PC-3 (cell line): ENCODE measurements at regions not wholly inside any gene's neighbourhood (a gene's known extent, or its start where the extent isn't known, plus 50 kb on each side); places are given as distances from the start of the nearest gene placed in this dataset.

Experiments used
- ATAC-seq: fragments of 200-7000 bp; cut with Tn5 transposase; 2 replicates; pipeline ENCODE4 v1.9.1; 2020; ENCODE audit warnings: mild to moderate bottlenecking, moderate library complexity
- BruUV-seq: library from RNA; stranded (reverse); fragments of 400-500 nt; replicated peaks from 2 replicates; lab custom pipeline; 2021; lab: Mats Ljungman, UMichigan
- CTCF ChIA-PET: fragments of 300-600 bp; sonication (Branson Sonifier 250); formaldehyde crosslinking; loops from one replicate; lab custom pipeline; 2022; ENCODE audit warnings: antibody characterized with exemption; lab: Charles Lee
- POLR2A ChIA-PET: fragments of 300-600 bp; sonication (Branson Sonifier 250); formaldehyde crosslinking; loops from one replicate; lab custom pipeline; 2022; ENCODE audit warnings: antibody characterized with exemption; ENCODE audit not compliant: unreplicated experiment; lab: Charles Lee
- DNase-seq: peaks from one replicate; pipeline ENCODE4 v3.0.0-alpha.2; 2015
- H2AFZ ChIP-seq: fragments of 300-600 bp; sonication (generic); 2 replicates; pipeline ENCODE4 v1.6.0; 2016; ENCODE audit warnings: antibody characterized with exemption, low read length
- H3F3A ChIP-seq: fragments of 300-600 bp; sonication (generic); one replicate; pipeline ENCODE4 v1.6.0; 2017; ENCODE audit warnings: antibody characterized with exemption, low read length, control low read depth, mild to moderate bottlenecking; ENCODE audit not compliant: unreplicated experiment
- H3K27ac ChIP-seq: fragments of 300-600 bp; sonication (generic); 2 replicates; pipeline ENCODE4 v1.5.1; 2016; ENCODE audit warnings: mild to moderate bottlenecking, low read length
- H3K27me3 ChIP-seq: fragments of 300-600 bp; sonication (generic); 2 replicates; pipeline ENCODE4 v1.6.1; 2016; ENCODE audit warnings: low read length, mixed read lengths
- H3K36me3 ChIP-seq: fragments of 300-600 bp; sonication (generic); 2 replicates; pipeline ENCODE4 v1.6.1; 2016; ENCODE audit warnings: low read depth, mixed run types, low read length, mixed read lengths
- H3K4me1 ChIP-seq: fragments of 300-600 bp; sonication (generic); 2 replicates; pipeline ENCODE4 v1.5.1; 2016; ENCODE audit warnings: low read length; ENCODE audit not compliant: insufficient read depth
- H3K4me2 ChIP-seq: fragments of 300-600 bp; sonication (generic); 2 replicates; pipeline ENCODE4 v1.6.0; 2016; ENCODE audit warnings: low read length
- H3K4me3 ChIP-seq: fragments of 300-600 bp; sonication (generic); 2 replicates; pipeline ENCODE4 v1.5.1; 2016; ENCODE audit warnings: mild to moderate bottlenecking, low read length, mixed read lengths
- H3K79me2 ChIP-seq: fragments of 300-600 bp; sonication (generic); 2 replicates; pipeline ENCODE4 v1.6.1; 2017; ENCODE audit warnings: low read length, mixed read lengths
- H3K9ac ChIP-seq: fragments of 300-600 bp; sonication (generic); 2 replicates; pipeline ENCODE4 v1.6.0; 2016; ENCODE audit warnings: mild to moderate bottlenecking, low read length
- H3K9me2 ChIP-seq: fragments of 300-600 bp; sonication (generic); replicated peaks from 2 replicates; pipeline ENCODE4 v1.6.1; 2016; ENCODE audit warnings: mixed run types, low read length, mixed read lengths
- H3K9me3 ChIP-seq: fragments of 300-600 bp; sonication (generic); 2 replicates; pipeline ENCODE4 v1.6.1; 2016; ENCODE audit warnings: low read length, mixed read lengths
- H4K20me1 ChIP-seq: fragments of 300-600 bp; sonication (generic); 2 replicates; pipeline ENCODE4 v1.6.1; 2016; ENCODE audit warnings: low read length, mixed read lengths
- EZH2 ChIP-seq: fragments of 300-600 bp; sonication (generic); IDR thresholded peaks from one replicate; pipeline ENCODE4 v1.6.1; 2017; ENCODE audit warnings: antibody characterized with exemption, mild to moderate bottlenecking, low read length; ENCODE audit not compliant: unreplicated experiment
- EZH2phosphoT487 ChIP-seq: fragments of 300-600 bp; sonication (generic); IDR thresholded peaks from 2 replicates; pipeline ENCODE4 v1.6.1; 2018; ENCODE audit warnings: mild to moderate bottlenecking, antibody characterized with exemption, low read length, borderline replicate concordance
- intact Hi-C: fragments of 100-400 bp; cut with micrococcal nuclease; formaldehyde crosslinking; loops from 2 replicates; pipeline ENCODE4 v1.9.0; 2023
- TF ChIP-seq, protein P1 (sequence below): fragments of 300-600 bp; sonication (generic); conservative IDR thresholded peaks from 2 replicates; pipeline ENCODE4 v1.5.1; 2017; ENCODE audit warnings: antibody characterized with exemption, low read depth, mild to moderate bottlenecking, low read length

DNA sequence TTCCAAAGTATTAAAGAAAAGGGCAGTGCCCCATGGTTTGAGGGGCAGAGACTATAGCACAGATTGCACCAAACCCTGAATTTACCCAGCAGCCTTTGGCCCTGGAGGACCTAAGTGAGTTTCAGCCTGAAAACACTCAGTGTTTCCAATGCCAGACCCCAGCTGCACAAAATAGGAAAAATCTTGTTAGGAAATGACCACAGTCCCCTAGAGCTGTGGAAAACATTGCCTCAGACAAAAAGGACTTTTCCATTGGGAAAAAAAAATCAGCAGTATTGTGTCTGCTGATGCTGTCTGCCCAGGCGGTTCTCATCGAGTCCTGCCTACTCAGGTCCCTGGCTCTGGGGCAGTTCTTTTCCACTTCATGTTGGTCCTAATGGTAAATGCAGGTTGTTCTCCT lies 121.7 kb upstream of the DLG1 start:
- intact Hi-C loops, result loop anchor here (2.0 kb wide), 1 partner anchor 121 kb away; the partner anchor contains the start of gene DLG1
- Histone ChIP-seq H3F3A (no peaks in the 10 kb centered on the region), H3K9me2 (no peaks in the 10 kb centered on the region), H3K4me3 (no peak overlapping the region), H3K36me3 (no peaks in the 10 kb centered on the region), H3K4me2 (no peak overlapping the region), H3K27ac (no peak overlapping the region), H3K4me1 (peaks cover 23% of the 10 kb centered on the region), H2AFZ (no peak overlapping the region), H3K9ac (no peak overlapping the region), H4K20me1 (no peaks in the 10 kb centered on the region), H3K27me3 (no peaks in the 10 kb centered on the region), H3K79me2 (no peaks in the 10 kb centered on the region), H3K9me3 (no peaks in the 10 kb centered on the region)
- ATAC-seq, result no peak
- TF ChIP-seq, protein P1, sequence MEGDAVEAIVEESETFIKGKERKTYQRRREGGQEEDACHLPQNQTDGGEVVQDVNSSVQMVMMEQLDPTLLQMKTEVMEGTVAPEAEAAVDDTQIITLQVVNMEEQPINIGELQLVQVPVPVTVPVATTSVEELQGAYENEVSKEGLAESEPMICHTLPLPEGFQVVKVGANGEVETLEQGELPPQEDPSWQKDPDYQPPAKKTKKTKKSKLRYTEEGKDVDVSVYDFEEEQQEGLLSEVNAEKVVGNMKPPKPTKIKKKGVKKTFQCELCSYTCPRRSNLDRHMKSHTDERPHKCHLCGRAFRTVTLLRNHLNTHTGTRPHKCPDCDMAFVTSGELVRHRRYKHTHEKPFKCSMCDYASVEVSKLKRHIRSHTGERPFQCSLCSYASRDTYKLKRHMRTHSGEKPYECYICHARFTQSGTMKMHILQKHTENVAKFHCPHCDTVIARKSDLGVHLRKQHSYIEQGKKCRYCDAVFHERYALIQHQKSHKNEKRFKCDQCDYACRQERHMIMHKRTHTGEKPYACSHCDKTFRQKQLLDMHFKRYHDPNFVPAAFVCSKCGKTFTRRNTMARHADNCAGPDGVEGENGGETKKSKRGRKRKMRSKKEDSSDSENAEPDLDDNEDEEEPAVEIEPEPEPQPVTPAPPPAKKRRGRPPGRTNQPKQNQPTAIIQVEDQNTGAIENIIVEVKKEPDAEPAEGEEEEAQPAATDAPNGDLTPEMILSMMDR, result no peak
- TF ChIP-seq EZH2, result no peak
- no peak for DNase-seq
- ChIA-PET CTCF (no interaction called here), POLR2A (no interaction called here)
- no TSS peak for BruUV-seq

DNA sequence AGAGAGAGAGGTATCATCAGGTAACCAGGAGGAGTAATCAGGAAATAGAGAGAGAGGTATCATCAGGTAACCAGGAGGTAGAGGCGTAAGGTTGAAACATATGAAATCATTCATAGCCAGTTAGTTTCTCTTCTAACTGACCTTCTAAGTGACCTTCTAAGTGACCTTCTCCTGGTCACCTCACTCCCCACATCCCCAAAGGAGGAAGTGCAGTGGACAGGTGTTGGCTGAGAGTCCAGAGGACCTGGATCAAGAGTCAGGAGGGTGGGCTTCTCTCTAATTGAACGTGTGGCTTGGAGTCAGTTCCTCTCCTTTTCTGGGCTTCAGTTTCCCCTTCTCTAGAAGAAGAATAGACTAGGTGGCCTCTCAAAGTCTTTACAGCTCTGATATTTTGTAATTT lies 121.3 kb upstream of the DLG1 start:
- Histone ChIP-seq H2AFZ (no peak overlapping the region), H4K20me1 (no peaks in the 10 kb centered on the region), H3K27ac (no peak overlapping the region), H3K79me2 (no peaks in the 10 kb centered on the region), H3F3A (no peaks in the 10 kb centered on the region), H3K36me3 (no peaks in the 10 kb centered on the region), H3K9me3 (no peaks in the 10 kb centered on the region), H3K9me2 (no peaks in the 10 kb centered on the region), H3K9ac (no peak overlapping the region), H3K4me2 (no peak overlapping the region), H3K4me3 (no peak overlapping the region), H3K27me3 (no peaks in the 10 kb centered on the region), H3K4me1 (peaks cover 23% of the 10 kb centered on the region)
- ChIA-PET CTCF (no interaction called here), POLR2A (no interaction called here)
- DNase-seq, result no peak
- intact Hi-C loops, result loop anchor here (2.0 kb wide), 1 partner anchor 121 kb away; the partner anchor contains the start of gene DLG1
- ATAC-seq, result no peak
- TF ChIP-seq, protein P1, result no peak
- TF ChIP-seq EZH2, result no peak
- TF ChIP-seq EZH2phosphoT487, result no peak
- no TSS peak for BruUV-seq

DNA sequence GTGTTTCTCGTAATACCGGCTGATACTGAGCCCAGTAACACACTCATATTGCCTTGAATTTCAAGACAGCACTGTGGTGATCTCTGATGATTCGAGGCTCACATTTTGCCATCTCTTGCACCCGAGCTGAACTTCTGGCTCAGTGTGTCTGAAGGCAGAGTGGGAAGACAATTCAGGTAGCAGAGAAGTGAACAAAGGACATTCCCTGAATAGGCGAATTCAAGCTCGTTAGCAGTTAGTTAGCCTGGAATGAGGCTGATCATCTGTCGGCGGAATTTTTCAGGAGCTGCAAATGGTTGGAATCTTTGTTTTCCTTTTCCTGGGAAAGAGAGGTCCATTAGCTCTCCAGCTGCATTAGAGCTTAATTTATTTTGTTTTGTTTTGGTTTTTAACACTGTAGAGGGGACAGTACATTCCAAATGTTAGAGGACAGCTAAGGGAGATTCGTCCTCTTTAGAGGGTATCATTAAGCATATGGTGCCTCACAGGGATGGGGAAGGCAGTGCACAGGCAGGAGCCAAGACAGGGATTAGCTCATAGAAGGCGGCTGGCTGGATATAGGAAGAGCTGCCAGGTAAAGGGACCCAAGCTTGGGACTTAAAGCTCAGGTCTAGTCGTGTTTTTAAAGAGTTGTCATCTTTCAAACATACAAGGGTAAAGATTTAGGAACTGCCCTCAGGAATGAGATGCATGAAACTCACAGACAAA lies 119.7 kb upstream of the DLG1 start:
- Histone ChIP-seq H3K27me3 (no peaks in the 10 kb centered on the region), H3K4me3 (no peak overlapping the region), H3K9me3 (no peaks in the 10 kb centered on the region), H2AFZ (no peak overlapping the region), H3K9ac (no peak overlapping the region), H3F3A (no peaks in the 10 kb centered on the region), H3K27ac (no peak overlapping the region), H4K20me1 (no peaks in the 10 kb centered on the region), H3K79me2 (no peaks in the 10 kb centered on the region), H3K4me1 (peaks cover 23% of the 10 kb centered on the region), H3K4me2 (no peak overlapping the region), H3K9me2 (no peaks in the 10 kb centered on the region), H3K36me3 (no peaks in the 10 kb centered on the region)
- ChIA-PET CTCF (interaction anchor here (0.7 kb wide), 1 partner anchor 353 kb away, joined by 3 read pairs; no protein-coding TSS in a partner anchor), POLR2A (interaction anchor here (0.7 kb wide), 1 partner anchor 152 kb away, joined by 3 read pairs; no protein-coding TSS in a partner anchor)
- intact Hi-C loops, result loop anchor here (2.0 kb wide), 1 partner anchor 23 kb away; no protein-coding TSS in a partner anchor
- TF ChIP-seq, protein P1, result no peak
- no peak for TF ChIP-seq EZH2phosphoT487
- no peak for TF ChIP-seq EZH2
- DNase-seq (no peak), ATAC-seq (no peak)
- BruUV-seq, result no TSS peak
